Superior temporal gyrus (tissue), 1 donor: ENCODE measurements at regions not wholly inside any gene's neighbourhood (a gene's known extent, or its start where the extent isn't known, plus 50 kb on each side); places are given as distances from the start of the nearest gene placed in this dataset.

Source experiments
- DNase-seq: peaks from one replicate; pipeline ENCODE4 v3.0.0-alpha.2; 2016; ENCODE audit errors: extremely low spot score

- no peak for DNase-seq
These were observed 298.9 kb downstream of the SHOX2 start for GRCh38 chr3:157807280-157807679.

GRCh38 chr3:157805538-157805937 lies 300.7 kb downstream of the SHOX2 start:
- no peak for DNase-seq

- DNase-seq: no peak
These were observed 291.6 kb upstream of the VEPH1 start for GRCh38 chr3:157794771-157795170.

DNA sequence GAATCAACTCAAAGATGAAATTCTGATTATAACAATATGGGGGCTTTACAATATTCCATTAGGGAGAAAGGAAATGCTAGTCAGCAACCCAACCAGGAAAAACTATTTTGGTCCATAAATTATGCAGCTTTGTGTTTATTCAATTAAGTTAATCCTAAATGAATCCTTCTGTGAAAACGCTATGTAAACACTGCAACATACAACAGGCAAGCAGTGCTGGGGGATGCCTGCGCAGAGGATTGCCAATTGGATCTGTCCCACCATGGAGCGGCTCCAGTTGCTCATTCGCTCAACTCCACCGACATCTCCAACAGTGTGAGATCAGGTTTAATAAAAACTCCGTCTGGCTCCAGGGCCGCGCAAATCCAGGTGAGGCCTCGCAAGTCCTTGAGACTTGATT lies 290.5 kb upstream of the VEPH1 start:
- DNase-seq: no peak

GRCh38 chr3:157789162-157789561 lies 285.9 kb upstream of the VEPH1 start:
- no peak for DNase-seq

DNA sequence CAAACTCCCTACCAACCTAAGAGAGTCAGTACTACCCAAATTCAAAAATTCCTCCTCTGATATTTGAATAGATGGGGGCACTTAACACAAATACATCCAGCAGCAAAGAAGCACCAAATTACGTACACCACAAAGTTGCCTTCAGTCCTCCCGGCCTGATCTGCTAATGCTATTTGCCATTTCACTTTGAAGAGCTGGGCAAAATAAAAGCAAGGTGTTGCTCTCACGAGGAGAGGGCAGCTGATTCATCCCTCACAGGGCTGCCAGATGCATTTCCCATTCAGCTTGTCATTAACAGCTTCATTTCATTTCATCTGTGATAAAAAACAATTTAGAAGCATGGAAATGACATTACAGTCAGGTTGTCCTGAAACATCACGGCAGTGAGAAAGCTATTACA lies 283.4 kb upstream of the VEPH1 start:
- DNase-seq: no peak

DNA sequence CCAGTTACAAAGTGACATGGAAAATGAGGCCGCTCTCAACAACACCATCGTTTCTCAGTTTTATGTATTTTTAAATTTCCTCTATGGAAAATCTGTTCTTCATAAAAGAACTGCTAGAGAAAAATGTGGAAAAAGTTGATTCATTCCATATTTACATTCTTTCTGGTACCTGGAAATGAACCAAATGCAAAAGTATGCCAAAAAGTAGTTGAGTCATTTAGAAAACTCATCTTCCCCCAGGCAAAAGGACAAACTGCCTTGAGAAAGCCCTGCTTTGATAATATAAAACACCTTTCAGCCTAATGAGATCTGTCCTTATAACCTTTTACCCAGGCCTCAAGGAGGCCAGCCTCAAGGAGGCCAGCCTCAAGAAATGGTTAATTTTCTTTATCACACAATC lies 283.0 kb upstream of the VEPH1 start:
- DNase-seq: peak; percentile 55

DNA sequence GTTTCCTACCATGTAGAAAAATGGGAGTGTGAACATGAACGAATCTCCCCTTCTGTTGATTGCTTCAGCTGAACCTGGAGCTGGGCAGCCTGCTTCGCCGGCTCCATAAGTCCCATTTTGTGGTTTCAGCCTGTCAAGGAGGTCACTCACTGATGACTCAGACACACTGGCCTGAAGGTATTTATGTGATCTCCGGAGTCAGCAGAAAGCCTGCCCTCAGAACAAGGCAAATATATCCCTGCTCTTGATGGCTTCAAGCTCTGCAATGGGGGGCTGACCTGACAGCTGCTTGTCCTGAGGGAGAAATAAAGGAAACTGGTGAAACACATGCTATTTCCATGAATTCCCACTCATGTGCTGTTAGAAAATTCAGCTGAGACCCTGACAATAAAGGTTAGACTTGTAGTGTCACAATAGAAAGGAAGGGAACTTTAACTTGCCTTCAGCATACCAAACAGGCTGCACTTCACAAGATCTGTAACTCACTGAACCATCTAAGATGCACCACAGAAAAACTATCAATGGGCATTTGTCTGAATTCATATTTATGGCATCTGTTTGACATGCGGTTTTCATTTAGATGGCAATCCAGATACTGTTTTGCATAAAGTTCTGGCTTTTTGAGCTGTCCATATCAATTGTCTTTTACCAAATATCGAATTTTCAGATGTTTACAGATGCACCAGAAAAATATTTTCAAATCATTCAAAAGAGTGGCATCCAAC lies 282.0 kb upstream of the VEPH1 start:
- DNase-seq: no peak

- DNase-seq: no peak
These were observed 279.0 kb upstream of the VEPH1 start for GRCh38 chr3:157782236-157782635.

DNA sequence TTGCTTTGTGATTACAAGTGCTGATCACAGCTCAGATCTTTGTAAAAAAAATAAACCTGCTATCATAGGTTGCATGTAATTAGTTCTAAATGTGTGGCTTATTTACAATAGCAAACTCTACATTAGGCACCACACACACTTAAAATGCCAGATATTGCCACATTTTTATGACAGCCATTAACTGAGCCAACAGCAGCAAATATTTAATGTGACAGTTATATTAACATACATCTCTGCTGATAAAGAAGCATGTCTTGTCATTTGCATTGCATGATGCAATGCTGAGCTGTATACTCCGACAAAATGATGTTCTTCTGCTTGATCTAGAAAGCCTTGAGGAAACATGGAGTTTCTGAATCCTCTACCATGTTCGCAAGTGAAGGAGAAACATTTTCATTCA lies 273.6 kb upstream of the VEPH1 start:
- DNase-seq: no peak

DNA sequence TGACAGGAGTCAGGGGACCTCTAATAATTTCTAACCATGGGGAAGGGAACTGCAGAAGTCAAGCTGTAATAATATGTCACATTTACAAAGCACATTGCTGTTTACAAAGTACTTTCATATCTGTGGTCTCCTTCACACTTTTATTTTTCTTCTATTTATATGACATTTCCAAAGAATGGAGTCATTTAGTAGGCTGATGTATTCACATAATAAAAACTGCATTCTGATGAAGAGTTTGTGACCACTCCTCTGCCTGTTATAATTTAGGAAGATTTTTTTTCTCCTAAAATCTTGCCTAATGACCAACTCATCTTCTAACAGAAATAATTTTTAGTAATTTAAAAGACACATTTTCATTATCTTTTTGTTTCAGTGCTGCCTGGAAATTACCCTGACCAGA lies 272.2 kb upstream of the VEPH1 start:
- no peak for DNase-seq

DNA sequence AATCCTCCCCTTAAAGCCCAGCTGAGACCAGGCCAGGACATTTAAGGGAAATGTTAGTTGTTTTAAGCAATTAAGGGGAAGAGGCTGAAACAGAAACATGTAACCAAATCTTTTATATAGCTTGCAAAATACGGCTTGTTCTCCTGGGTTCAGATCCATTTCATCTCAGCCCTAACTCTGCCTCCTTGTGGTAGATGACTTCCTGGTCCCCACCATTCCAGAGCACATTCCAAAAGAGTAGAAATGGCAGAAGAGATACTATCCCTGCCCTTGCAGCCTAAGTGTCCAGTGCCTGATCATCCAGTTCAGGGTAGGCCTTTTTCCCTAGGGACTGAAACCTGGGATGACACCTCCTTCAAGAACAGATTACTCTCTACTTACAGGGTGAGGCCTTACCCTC lies 266.2 kb upstream of the VEPH1 start:
- DNase-seq: no peak

DNA sequence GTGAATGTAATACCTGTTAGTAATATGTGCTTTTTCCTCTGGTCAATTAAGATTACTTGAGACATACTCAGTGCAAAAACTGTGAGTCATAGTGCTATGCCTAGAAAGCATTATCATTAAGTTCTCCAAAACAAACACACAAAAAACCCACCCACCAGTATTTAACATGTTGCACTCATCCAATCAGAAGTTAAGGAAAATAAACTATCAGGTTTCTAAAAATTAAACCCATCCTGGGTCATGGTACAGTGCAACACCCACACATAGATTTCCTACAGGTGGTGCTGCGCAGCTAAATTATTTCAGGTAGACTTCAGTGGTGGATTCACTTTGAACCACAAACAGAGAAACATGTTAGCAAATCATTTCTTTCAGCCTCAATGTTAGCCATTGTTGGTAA lies 264.4 kb upstream of the VEPH1 start:
- DNase-seq: no peak

DNA sequence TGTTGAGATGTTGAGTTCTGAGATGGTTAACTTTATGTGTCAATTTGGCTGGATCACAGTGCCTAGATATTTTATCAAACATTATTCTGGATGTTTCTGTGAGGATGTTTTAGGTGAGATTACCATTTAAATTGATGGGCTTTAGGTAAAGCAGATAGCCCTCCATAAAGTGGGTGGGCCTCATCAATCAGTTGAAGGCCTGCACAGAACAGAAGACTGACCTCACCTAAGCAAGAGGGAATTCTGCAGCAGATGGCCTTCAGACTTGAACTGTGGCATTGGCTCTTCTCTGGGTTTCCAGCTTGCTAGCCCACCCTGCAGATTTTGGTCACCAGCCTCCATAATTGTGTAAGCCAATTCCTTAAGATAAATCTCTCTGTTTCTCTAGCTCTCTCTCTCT lies 260.4 kb upstream of the VEPH1 start:
- DNase-seq: no peak

GRCh38 chr3:157759311-157759710 lies 256.1 kb upstream of the VEPH1 start:
- no peak for DNase-seq

DNA sequence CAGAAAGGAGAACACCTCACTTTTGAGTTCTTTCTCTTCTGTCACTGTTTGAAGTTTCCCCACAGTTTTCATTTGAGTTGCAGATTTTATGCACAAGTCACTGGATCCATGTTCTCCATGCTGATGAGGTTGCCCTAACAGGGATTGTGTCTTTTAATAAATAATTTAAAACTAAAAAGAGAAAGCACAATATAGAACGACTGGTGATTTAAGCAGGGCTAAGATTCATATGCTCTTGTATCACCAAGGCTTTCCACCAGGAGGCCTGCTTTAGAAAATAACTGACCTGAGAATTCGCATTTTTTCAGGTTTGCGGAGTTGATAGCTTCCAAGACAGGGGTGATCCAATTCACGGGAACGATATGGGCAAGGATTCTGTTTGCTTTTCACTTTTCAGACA lies 252.0 kb upstream of the VEPH1 start:
- DNase-seq: no peak

DNA sequence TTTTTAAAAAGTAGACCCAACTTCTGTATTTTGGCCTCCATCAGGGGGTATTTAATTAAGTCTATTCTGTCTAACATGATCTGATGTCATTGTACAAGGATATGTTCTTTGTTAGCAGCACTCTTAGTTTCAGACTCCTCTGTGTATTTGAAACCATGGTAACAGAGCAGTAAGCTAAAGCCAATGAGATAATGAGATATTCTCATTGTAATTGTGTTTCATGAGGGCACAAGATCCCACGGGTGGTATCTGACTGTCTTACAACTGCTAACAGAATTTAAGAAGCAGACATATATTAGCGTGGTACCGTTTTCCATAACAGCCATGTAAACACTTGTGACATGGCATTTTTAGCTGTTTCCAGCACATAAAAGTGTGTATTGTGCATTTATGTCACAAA lies 251.2 kb upstream of the VEPH1 start:
- no peak for DNase-seq

DNA sequence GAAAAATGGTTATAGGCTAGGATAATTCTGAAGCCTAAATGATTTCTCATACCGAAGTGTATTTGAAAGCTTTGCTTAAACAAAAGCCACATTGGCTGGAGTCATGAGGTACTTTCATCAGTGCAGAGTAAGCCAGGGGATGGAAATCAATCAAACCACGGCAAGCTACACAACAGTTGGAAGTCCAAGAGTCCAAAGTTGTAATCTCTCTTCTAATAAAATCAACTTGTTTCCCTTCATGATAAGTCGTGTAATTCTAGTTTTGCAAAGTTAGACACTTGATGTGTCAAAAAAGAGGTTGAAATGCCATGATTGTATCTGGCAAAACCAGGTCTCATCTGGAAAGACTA lies 250.5 kb upstream of the VEPH1 start:
- no peak for DNase-seq

DNA sequence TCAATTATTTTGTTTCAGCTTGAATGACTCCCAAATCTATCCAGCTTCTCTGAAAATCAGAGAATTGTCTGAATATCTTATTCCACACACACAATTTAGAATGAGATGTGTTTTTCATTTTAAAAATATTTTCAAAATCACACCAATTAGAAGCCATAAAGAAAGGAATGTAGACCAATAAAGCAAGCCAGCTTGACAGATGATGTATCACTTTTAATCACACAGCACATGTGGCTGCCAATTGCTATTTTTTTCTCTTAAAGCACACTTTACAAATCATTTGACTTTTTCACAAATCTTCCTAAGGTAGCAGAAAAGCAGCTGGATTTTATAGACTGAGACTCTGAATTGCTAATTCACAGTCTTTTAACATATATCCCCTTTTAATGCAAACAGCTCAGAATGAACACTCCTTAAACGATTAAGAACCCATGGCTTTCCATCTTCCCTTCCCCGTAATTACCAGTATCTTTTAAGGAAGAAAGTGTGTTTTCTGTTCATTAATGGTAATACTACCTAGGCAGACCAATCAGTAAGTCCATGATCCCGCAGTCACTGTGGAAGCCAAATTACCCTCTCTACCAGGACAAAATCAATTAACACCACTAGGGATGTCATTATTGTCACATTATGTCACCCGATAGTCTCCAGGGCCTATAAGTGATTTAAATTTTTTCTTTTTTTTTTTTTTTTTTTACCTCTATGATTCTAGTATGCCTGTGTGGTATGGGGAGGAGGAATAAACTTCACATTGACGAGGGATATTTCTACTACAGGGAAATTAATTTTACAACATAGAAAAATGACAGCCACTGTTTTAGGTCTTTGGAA lies 250.0 kb upstream of the VEPH1 start:
- DNase-seq: no peak

DNA sequence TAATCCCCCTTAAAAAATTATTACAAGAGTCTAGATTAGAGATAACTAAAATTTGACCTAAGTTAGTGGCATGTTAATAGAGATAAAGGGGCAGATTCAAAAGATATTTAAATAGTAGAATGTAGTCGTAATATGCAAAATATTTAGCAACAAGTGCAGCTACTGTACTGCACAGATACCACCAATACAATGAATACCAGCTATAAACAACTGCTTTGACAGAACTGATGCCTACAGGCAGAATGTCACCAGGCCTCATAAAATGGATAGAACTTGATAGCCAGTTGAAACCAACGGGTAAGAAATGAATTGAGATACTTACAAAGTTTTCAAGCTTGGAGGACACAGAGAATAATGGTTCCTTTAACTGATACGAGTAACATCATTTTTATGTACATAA lies 249.3 kb upstream of the VEPH1 start:
- DNase-seq: no peak

DNA sequence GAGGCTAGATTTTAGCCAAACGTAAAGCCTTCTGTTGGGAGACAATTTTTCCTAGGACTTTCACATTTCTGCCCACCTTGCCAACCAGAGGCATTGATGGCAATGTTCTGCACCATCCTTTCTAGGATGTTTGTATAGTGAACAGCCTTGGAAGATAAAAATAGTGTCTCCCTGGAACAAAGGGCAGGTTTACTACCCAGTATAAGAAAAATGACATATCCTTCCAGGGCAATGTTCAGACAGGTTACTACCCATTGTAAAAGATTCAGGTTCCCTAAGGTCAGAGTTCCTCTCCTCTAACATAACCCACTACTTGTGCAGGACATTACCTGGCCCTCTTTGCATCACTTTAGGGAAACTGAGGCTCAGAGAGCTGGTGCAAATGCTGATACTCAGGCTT lies 248.2 kb upstream of the VEPH1 start:
- DNase-seq: no peak

GRCh38 chr3:157746391-157746790 lies 243.2 kb upstream of the VEPH1 start:
- no peak for DNase-seq

DNA sequence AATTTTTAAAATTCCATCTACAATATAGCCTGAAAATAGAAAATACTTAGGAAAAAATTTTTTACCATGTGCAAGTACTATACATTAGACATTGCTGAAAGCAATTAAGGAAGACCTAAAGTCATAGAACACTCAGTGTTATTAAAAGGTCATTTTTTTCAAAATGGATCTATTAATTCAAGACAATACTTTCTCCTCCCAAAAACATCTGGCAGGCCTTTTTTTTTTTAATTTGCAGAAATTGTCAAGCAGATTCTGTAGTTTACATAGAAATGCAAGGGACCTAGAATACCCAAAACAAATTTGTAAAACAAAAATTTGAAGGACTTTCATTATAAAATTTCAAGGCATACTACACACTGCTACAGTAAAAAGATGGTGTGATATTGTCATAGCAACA lies 238.4 kb upstream of the VEPH1 start:
- DNase-seq: no peak

- DNase-seq: no peak
These were observed 235.2 kb upstream of the VEPH1 start for GRCh38 chr3:157738441-157738840.
